ENCODE measurements at regions not wholly inside any gene's neighbourhood (a gene's known extent, or its start where the extent isn't known, plus 50 kb on each side); places are given as distances from the start of the nearest gene placed in this dataset.
"Not testable (repeated sequence)": the region's sequence is repeated elsewhere in the genome, so short reads cannot be mapped to it uniquely, and the experiment has no call there.

- DNase-seq, result no peak
Measured at GRCh38 chr3:525415-525814, 328.9 kb downstream of the CHL1 start.

GRCh38 chr3:535566-536416, 339.2 kb downstream of the CHL1 start:
- DNase-seq, result peak in 1 of 5 experiments; percentile 0

- DNase-seq, result no peak
Measured at GRCh38 chr3:536417-536813, 339.9 kb downstream of the CHL1 start.

GRCh38 chr3:541062-541801, 344.7 kb downstream of the CHL1 start:
- no peak for DNase-seq

GRCh38 chr3:542021-542420, 345.5 kb downstream of the CHL1 start:
- DNase-seq, result no peak

- no peak for DNase-seq
Measured at GRCh38 chr3:549636-550035, 353.1 kb downstream of the CHL1 start.

GRCh38 chr3:550471-550870, 353.9 kb downstream of the CHL1 start:
- DNase-seq, result no peak

GRCh38 chr3:557972-558371, 361.4 kb downstream of the CHL1 start:
- DNase-seq, result no peak

GRCh38 chr3:567488-568185, 371.1 kb downstream of the CHL1 start:
- DNase-seq, result no peak

- DNase-seq, result not testable (repeated sequence)
Measured at GRCh38 chr3:579529-579928, 383.0 kb downstream of the CHL1 start.

GRCh38 chr3:589066-589465, 392.5 kb downstream of the CHL1 start:
- not testable (repeated sequence) for DNase-seq

GRCh38 chr3:597304-597703, 400.7 kb downstream of the CHL1 start:
- DNase-seq, result peak in 1 of 5 experiments; percentile 52

GRCh38 chr3:597746-598145, 401.2 kb downstream of the CHL1 start:
- not testable (repeated sequence) for DNase-seq

GRCh38 chr3:607480-607879, 410.9 kb downstream of the CHL1 start:
- DNase-seq, result not testable (repeated sequence)

GRCh38 chr3:621714-622113, 425.2 kb downstream of the CHL1 start:
- DNase-seq, result no peak

GRCh38 chr3:622314-622713, 425.8 kb downstream of the CHL1 start:
- DNase-seq, result no peak

- no peak for DNase-seq
Measured at GRCh38 chr3:623914-624545, 427.5 kb downstream of the CHL1 start.

GRCh38 chr3:632571-633170, 436.1 kb downstream of the CHL1 start:
- DNase-seq, result peak in 1 of 5 experiments; percentile 34

- no peak for DNase-seq
Measured at GRCh38 chr3:634511-634910, 437.9 kb downstream of the CHL1 start.

GRCh38 chr3:635393-635792, 438.8 kb downstream of the CHL1 start:
- no peak for DNase-seq

GRCh38 chr3:643376-643775, 446.8 kb downstream of the CHL1 start:
- no peak for DNase-seq

GRCh38 chr3:655824-656223, 437.0 kb upstream of the CNTN6 start:
- no peak for DNase-seq
